Ovary (tissue), 7 donors: ENCODE measurements at regions not wholly inside any gene's neighbourhood (a gene's known extent, or its start where the extent isn't known, plus 50 kb on each side); places are given as distances from the start of the nearest gene placed in this dataset.

Source experiments
- DNase-seq, 5 donors: peaks; one replicate each; pipeline ENCODE4 v3.0.0-alpha.2; 2019 to 2020
- H3K27ac ChIP-seq, 2 donors: fragments of 200-600 bp; one replicate each; pipeline versions ENCODE4 v1.5.1 to v1.8.0; 2019 to 2022
- H3K27me3 ChIP-seq: fragments of 200-600 bp; one replicate; pipeline ENCODE4 v1.8.0; 2022
- H3K36me3 ChIP-seq: fragments of 200-600 bp; sonication (generic); one replicate; pipeline ENCODE4 v1.5.1; 2019
- H3K4me1 ChIP-seq: one replicate; pipeline ENCODE4 v1.8.1; 2013; ENCODE audit warnings: mild to moderate bottlenecking, moderate library complexity; ENCODE audit not compliant: insufficient read depth
- H3K4me3 ChIP-seq: fragments of 200-600 bp; sonication (generic); one replicate; pipeline ENCODE4 v1.5.1; 2017
- H3K9me3 ChIP-seq, 2 donors: fragments of 200-600 bp in 1 of 2; sonication (generic) in 1 of 2; one replicate each; pipeline versions ENCODE4 v1.5.1 to v1.8.1; 2013 to 2019; ENCODE audit warnings: mild to moderate bottlenecking in 1 of 2, moderate library complexity in 1 of 2
- EP300 ChIP-seq: sonication (generic); formaldehyde crosslinking; IDR thresholded peaks from one replicate; pipeline ENCODE4 v1.6.1; 2017; ENCODE audit warnings: antibody characterized with exemption
- POLR2A ChIP-seq: fragments of 450-650 bp; IDR thresholded peaks from one replicate; pipeline ENCODE4 v1.6.1; 2017; ENCODE audit warnings: antibody characterized with exemption, mild to moderate bottlenecking, moderate library complexity
- WGBS, 3 donors: extraction: QIAGEN DNeasy Blood & Tissue Kit in 1 of 3; methylation state at CpG; one replicate each; pipeline versions ENCODE4 v1.1.5 to v1.1.7; 2013 to 2017; 5-methylcytosine and 5-hydroxymethylcytosine counted together
- intact Hi-C, 4 donors: fragments of 100-400 bp; cut with DNase I; formaldehyde crosslinking; loops; one replicate each; pipeline versions ENCODE4 v1.11.0 to v1.15.1; 2022 to 2023
- TF ChIP-seq, protein P1 (sequence below), 3 donors: fragments of 450-650 bp in 2 of 3; fragments of 200-600 bp in 1 of 3; IDR thresholded peaks; one replicate each; pipeline versions ENCODE4 v1.5.1 to v1.8.0; 2016 to 2022; ENCODE audit warnings: antibody characterized with exemption in 3 of 3, mild to moderate bottlenecking in 1 of 3
- donor health status: DM: no; HTN: no; CAD: no; lungs with moderate emphysema.
- donor health status: DM: no; HTN: no; CAD: no.
- donor health status: Bipolar disorder and iron deficiency.
- donor health status: DM: no; HTN: no; CAD: no.
- donor health status: DM: yes; HTN: yes; CAD: no.

GRCh38 chr2:66846887-66847286 is 412.0 kb downstream of the MEIS1 start:
- Histone ChIP-seq H3K9me3 (no peaks in the 10 kb centered on the region), H3K4me3 (no peak overlapping the region), H3K27me3 (no peaks in the 10 kb centered on the region), H3K27ac (no peak overlapping the region), H3K4me1 (no peaks in the 10 kb centered on the region), H3K36me3 (no peaks in the 10 kb centered on the region)
- 65 to 78% (median 66%) methylated on average over 2 of the region's 2 CpGs for WGBS, 3 donors
- TF ChIP-seq POLR2A (no peak), EP300 (no peak)
- TF ChIP-seq, protein P1, sequence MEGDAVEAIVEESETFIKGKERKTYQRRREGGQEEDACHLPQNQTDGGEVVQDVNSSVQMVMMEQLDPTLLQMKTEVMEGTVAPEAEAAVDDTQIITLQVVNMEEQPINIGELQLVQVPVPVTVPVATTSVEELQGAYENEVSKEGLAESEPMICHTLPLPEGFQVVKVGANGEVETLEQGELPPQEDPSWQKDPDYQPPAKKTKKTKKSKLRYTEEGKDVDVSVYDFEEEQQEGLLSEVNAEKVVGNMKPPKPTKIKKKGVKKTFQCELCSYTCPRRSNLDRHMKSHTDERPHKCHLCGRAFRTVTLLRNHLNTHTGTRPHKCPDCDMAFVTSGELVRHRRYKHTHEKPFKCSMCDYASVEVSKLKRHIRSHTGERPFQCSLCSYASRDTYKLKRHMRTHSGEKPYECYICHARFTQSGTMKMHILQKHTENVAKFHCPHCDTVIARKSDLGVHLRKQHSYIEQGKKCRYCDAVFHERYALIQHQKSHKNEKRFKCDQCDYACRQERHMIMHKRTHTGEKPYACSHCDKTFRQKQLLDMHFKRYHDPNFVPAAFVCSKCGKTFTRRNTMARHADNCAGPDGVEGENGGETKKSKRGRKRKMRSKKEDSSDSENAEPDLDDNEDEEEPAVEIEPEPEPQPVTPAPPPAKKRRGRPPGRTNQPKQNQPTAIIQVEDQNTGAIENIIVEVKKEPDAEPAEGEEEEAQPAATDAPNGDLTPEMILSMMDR (IDR thresholded peaks at IDR 0.05): no peak
- no peak for DNase-seq
- intact Hi-C loops: no loop called here

GRCh38 chr2:66849153-66849755 is 414.3 kb downstream of the MEIS1 start:
- Histone ChIP-seq H3K27ac (no peak overlapping the region), H3K4me3 (no peak overlapping the region), H3K9me3 (no peaks in the 10 kb centered on the region), H3K36me3 (no peaks in the 10 kb centered on the region), H3K4me1 (peaks cover 9% of the 10 kb centered on the region), H3K27me3 (no peaks in the 10 kb centered on the region)
- 75 to 89% (median 76%) methylated on average over 8 to 9 of the region's 9 CpGs for WGBS, 3 donors
- intact Hi-C loops: no loop called here
- DNase-seq: no peak
- TF ChIP-seq, protein P1 (IDR thresholded peaks at IDR 0.05): no peak
- TF ChIP-seq POLR2A (no peak), EP300 (no peak)

DNA sequence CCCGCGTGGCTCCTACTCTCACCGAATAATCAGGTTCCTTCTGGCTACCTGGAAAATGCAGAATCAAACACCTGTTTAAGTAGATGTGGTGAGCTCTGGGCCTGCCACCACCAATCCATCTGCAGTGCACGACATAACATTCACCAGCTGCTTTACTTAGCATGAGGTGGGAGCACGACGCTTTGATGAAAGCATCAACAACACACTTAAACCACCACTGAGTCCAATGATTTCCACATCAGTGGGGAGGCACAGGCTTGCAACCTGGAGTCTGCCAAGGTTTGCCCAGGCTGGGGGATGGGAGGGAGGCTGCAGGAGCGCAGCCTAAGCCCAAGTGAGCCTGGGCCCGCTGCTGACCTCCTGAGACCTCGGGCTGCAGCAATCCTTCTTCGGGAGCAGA is 415.5 kb downstream of the MEIS1 start:
- 86 to 93% (median 92%) methylated on average over 10 of the region's 10 CpGs for WGBS, 3 donors
- intact Hi-C loops: no loop called here
- Histone ChIP-seq H3K27ac (no peak overlapping the region), H3K4me1 (peaks cover 13% of the 10 kb centered on the region), H3K27me3 (no peaks in the 10 kb centered on the region), H3K9me3 (no peaks in the 10 kb centered on the region), H3K36me3 (no peaks in the 10 kb centered on the region), H3K4me3 (no peak overlapping the region)
- DNase-seq: no peak
- TF ChIP-seq, protein P1 (IDR thresholded peaks at IDR 0.05): no peak
- no peak for TF ChIP-seq POLR2A
- no peak for TF ChIP-seq EP300

GRCh38 chr2:66851449-66851872 is 416.5 kb downstream of the MEIS1 start:
- Histone ChIP-seq H3K36me3 (no peaks in the 10 kb centered on the region), H3K9me3 (no peaks in the 10 kb centered on the region), H3K27me3 (no peaks in the 10 kb centered on the region), H3K4me3 (no peak overlapping the region), H3K4me1 (peaks cover 13% of the 10 kb centered on the region), H3K27ac (no peak overlapping the region)
- intact Hi-C loops: no loop called here
- no peak for DNase-seq
- TF ChIP-seq, protein P1 (IDR thresholded peaks at IDR 0.05): no peak
- TF ChIP-seq EP300 (no peak), POLR2A (no peak)
- 12 to 20% (median 18%) methylated on average over 1 of the region's 1 CpG for WGBS, 3 donors
